GM12874 (cell line): ENCODE measurements at regions not wholly inside any gene's neighbourhood (a gene's known extent, or its start where the extent isn't known, plus 50 kb on each side); places are given as distances from the start of the nearest gene placed in this dataset.

Experiments used
- TF ChIP-seq, protein P1 (sequence below): IDR thresholded peaks from 2 replicates; pipeline ENCODE4 v1.5.1; 2011; ENCODE audit warnings: low read depth, mild to moderate bottlenecking, control low read depth, low read length, moderate library complexity; ENCODE audit not compliant: insufficient read depth

GRCh38 chr3:87446849-87447387 lies 170.5 kb upstream of the POU1F1 start:
- TF ChIP-seq, protein P1, sequence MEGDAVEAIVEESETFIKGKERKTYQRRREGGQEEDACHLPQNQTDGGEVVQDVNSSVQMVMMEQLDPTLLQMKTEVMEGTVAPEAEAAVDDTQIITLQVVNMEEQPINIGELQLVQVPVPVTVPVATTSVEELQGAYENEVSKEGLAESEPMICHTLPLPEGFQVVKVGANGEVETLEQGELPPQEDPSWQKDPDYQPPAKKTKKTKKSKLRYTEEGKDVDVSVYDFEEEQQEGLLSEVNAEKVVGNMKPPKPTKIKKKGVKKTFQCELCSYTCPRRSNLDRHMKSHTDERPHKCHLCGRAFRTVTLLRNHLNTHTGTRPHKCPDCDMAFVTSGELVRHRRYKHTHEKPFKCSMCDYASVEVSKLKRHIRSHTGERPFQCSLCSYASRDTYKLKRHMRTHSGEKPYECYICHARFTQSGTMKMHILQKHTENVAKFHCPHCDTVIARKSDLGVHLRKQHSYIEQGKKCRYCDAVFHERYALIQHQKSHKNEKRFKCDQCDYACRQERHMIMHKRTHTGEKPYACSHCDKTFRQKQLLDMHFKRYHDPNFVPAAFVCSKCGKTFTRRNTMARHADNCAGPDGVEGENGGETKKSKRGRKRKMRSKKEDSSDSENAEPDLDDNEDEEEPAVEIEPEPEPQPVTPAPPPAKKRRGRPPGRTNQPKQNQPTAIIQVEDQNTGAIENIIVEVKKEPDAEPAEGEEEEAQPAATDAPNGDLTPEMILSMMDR: no peak

GRCh38 chr3:87442470-87442869 lies 166.1 kb upstream of the POU1F1 start:
- TF ChIP-seq, protein P1: no peak

DNA sequence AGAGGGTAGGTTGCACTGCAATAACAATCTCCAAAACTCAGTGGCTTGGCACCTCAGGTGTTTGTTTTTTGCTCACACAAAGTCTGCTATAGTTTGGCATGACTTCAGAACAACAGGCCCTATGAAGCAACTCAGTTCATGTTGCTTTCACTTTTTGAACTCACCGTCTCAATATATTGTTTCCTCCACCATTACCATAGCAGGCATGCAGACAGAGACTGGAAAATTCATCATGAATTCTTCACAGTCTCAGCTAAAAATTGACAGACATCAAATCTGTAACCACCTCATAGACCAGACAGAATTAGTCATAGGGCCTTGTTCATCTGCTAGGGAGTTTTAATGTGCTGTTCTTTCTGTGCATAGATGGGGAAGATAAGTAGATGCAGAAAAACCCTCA lies 161.4 kb upstream of the POU1F1 start:
- TF ChIP-seq, protein P1: no peak

- TF ChIP-seq, protein P1: no peak
Observed at GRCh38 chr3:87436781-87437543, 160.6 kb upstream of the POU1F1 start.

DNA sequence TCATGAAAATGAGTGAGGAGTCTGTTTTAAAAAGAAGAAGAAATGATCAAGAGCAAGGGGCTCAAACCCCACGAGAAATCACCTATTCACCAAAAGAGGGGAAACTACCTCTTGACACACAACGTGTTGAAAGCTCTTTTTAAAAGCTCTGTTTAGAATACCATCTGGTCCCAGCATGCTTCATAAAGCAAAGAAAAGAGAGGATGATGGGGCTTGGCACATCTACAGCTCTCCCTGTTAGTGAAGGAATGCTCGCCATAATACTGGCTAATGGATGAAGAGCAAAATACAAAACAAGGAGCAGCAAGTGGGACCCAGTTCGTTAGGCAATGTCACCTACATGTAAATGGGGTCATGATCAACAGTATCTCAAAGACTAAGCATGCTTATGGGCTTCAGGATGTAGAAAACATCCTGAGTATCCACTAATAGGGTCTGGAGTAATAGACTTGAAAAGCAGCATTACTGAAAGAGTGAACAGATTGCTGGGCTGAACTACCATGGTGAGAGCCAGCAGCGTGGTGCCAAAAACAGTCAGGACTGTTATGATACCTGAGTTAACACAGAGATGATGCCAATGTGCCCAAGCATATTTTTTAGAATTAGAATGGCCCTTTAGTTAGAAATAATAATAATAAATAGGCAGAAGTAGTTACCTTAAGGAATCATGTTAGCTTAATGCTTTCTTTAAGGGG lies 159.7 kb upstream of the POU1F1 start:
- TF ChIP-seq, protein P1: no peak

DNA sequence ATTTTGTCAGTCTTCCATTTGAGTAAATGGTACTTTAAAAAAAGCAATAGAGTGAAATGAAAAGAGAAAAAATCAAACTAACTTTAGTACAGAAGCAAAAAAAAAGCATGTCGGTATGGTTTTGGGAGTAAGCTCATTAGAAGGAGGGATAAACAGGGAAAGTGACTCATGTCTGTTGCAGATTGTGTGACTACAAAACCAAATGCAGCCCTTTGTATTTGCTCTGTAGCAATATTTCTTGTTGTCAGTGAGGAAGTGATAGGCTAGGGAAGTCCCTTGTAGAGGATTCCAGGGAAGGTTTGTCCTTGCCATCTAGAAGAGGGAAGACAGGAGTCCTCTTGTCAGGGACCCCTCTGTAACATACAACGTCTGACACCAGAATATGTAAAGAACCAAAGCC lies 150.5 kb upstream of the POU1F1 start:
- TF ChIP-seq, protein P1: no peak

DNA sequence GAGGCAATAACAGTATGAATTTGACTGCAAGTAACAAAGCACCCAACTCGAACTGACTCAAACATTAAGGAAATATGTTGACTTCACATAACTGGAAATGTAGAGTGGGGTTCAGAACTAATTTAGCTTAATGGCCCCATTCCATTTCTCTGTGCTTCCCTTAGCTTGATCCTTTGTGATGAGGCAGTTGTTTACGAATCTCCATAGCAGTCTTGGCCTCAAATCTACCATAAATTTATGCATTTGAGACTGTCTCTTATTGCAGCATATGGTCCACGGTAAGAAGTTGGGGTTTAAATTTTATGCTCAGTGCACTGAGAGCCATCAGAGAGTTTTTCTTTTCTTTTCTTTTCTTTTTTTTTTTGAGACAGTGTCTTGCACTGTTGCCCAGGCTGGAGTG lies 148.7 kb upstream of the POU1F1 start:
- TF ChIP-seq, protein P1: no peak
